GM18507 (cell line): ENCODE measurements at regions not wholly inside any gene's neighbourhood (a gene's known extent, or its start where the extent isn't known, plus 50 kb on each side); places are given as distances from the start of the nearest gene placed in this dataset.

Source experiments
- DNase-seq: peaks from one replicate; pipeline ENCODE4 v3.0.0; 2011; ENCODE audit warnings: low read depth; ENCODE audit not compliant: insufficient read length; ENCODE audit errors: extremely low spot score
- FAIRE-seq: peaks from 2 replicates; lab custom pipeline; 2011; peaks lifted over from hg19 to GRCh38; lab: Jason Lieb, UNC

GRCh38 chr1:163701783-163702374 is 380.1 kb downstream of the NUF2 start:
- DNase-seq = no peak

GRCh38 chr1:163703794-163704193 is 382.0 kb downstream of the NUF2 start:
- FAIRE-seq = no peak
- DNase-seq = no peak

More at GRCh38 chr1:163701783-163702374, 380.1 kb downstream of the NUF2 start:
- FAIRE-seq = no peak

GRCh38 chr1:163706915-163707314 is 385.2 kb downstream of the NUF2 start:
- FAIRE-seq (no peak), DNase-seq (no peak)

- no peak for DNase-seq
- no peak for FAIRE-seq
Measured at GRCh38 chr1:163709636-163710035, 387.9 kb downstream of the NUF2 start.

GRCh38 chr1:163712321-163712720 is 390.6 kb downstream of the NUF2 start:
- DNase-seq (no peak), FAIRE-seq (no peak)

GRCh38 chr1:163720294-163720693 is 398.5 kb downstream of the NUF2 start:
- FAIRE-seq = no peak
- no peak for DNase-seq

- FAIRE-seq (no peak), DNase-seq (no peak)
Measured at GRCh38 chr1:163725551-163725950, 403.8 kb downstream of the NUF2 start.

- DNase-seq (no peak), FAIRE-seq (no peak)
Measured at GRCh38 chr1:163730411-163730821, 408.7 kb downstream of the NUF2 start.

- FAIRE-seq (no peak), DNase-seq (no peak)
Measured at GRCh38 chr1:163737261-163737660, 415.5 kb downstream of the NUF2 start.

- FAIRE-seq = no peak
- DNase-seq = no peak
Measured at GRCh38 chr1:163744301-163744887, 422.6 kb downstream of the NUF2 start.

- FAIRE-seq (no peak), DNase-seq (no peak)
Measured at GRCh38 chr1:163745204-163745603, 423.4 kb downstream of the NUF2 start.

GRCh38 chr1:163747261-163747660 is 425.5 kb downstream of the NUF2 start:
- DNase-seq (no peak), FAIRE-seq (no peak)

- FAIRE-seq = no peak
- no peak for DNase-seq
Measured at GRCh38 chr1:163747855-163748254, 426.1 kb downstream of the NUF2 start.

- DNase-seq (no peak), FAIRE-seq (no peak)
Measured at GRCh38 chr1:163758977-163759670, 437.4 kb downstream of the NUF2 start.

- DNase-seq = no peak
- no peak for FAIRE-seq
Measured at GRCh38 chr1:163761898-163762297, 440.1 kb downstream of the NUF2 start.

- FAIRE-seq (no peak), DNase-seq (no peak)
Measured at GRCh38 chr1:163766257-163766918, 444.6 kb downstream of the NUF2 start.

- FAIRE-seq (no peak), DNase-seq (no peak)
Measured at GRCh38 chr1:163768576-163768975, 446.8 kb downstream of the NUF2 start.

- DNase-seq (no peak), FAIRE-seq (no peak)
Measured at GRCh38 chr1:163770265-163770664, 448.5 kb downstream of the NUF2 start.

- FAIRE-seq (no peak), DNase-seq (no peak)
Measured at GRCh38 chr1:163771637-163772036, 449.9 kb downstream of the NUF2 start.

GRCh38 chr1:163772246-163772645 is 450.5 kb downstream of the NUF2 start:
- DNase-seq (no peak), FAIRE-seq (no peak)

GRCh38 chr1:163773396-163773795 is 451.6 kb downstream of the NUF2 start:
- FAIRE-seq (no peak), DNase-seq (no peak)
